IMR-90 (cell line): ENCODE measurements at regions not wholly inside any gene's neighbourhood (a gene's known extent, or its start where the extent isn't known, plus 50 kb on each side); places are given as distances from the start of the nearest gene placed in this dataset.

Experiments used
- ATAC-seq: fragments of 200-7000 bp; cut with Tn5 transposase; 2 replicates; pipeline ENCODE4 v1.9.1; 2020; ENCODE audit warnings: low read depth, mild to moderate bottlenecking, moderate library complexity
- BruUV-seq: library from RNA; stranded (reverse); fragments of 400-500 nt; replicated peaks from 2 replicates; lab custom pipeline; 2021; lab: Mats Ljungman, UMichigan
- CTCF ChIA-PET: fragments of 300-600 bp; formaldehyde crosslinking; extraction: SDS; loops from one replicate; lab custom pipeline; 2021; ENCODE audit warnings: antibody characterized with exemption; lab: Yijun Ruan, JAX
- POLR2A ChIA-PET: fragments of 300-600 bp; sonication (Branson Sonifier 250); formaldehyde crosslinking; loops from one replicate; lab custom pipeline; 2022; ENCODE audit warnings: antibody characterized with exemption; ENCODE audit not compliant: unreplicated experiment; lab: Charles Lee
- DNase-seq: peaks from one replicate; pipeline ENCODE4 v3.0.0; 2013
- H2AFZ ChIP-seq: replicated peaks from 2 replicates; pipeline ENCODE3; 2013; ENCODE audit warnings: low read length, mild to moderate bottlenecking; ENCODE audit not compliant: poor library complexity
- H2AK5ac ChIP-seq: 2 replicates; pipeline ENCODE4 v1.6.1; 2013; ENCODE audit warnings: low read depth, low read length, inconsistent platforms
- H2AK9ac ChIP-seq: replicated peaks from 2 replicates; pipeline ENCODE3; 2013; ENCODE audit warnings: mild to moderate bottlenecking, low read depth, low read length, moderate library complexity; ENCODE audit not compliant: poor library complexity
- H2BK120ac ChIP-seq: 2 replicates; pipeline ENCODE4 v1.6.1; 2013; ENCODE audit warnings: low read depth, low read length, inconsistent platforms
- H2BK15ac ChIP-seq: 3 replicates; pipeline ENCODE4 v1.6.1; 2013; ENCODE audit warnings: low read depth, low read length, inconsistent platforms
- H2BK20ac ChIP-seq: 2 replicates; pipeline ENCODE4 v1.6.1; 2013; ENCODE audit warnings: low read depth, mild to moderate bottlenecking, inconsistent platforms, low read length, moderate library complexity
- H2BK5ac ChIP-seq: 2 replicates; pipeline ENCODE4 v1.6.1; 2013; ENCODE audit warnings: mild to moderate bottlenecking, low read depth, low read length, inconsistent platforms; ENCODE audit not compliant: poor library complexity, severe bottlenecking
- H3K14ac ChIP-seq: replicated peaks from 2 replicates; pipeline ENCODE4 v1.6.1; 2013; ENCODE audit warnings: low read depth, low read length, inconsistent platforms
- H3K18ac ChIP-seq: 2 replicates; pipeline ENCODE4 v1.6.1; 2013; ENCODE audit warnings: low read depth, low read length, control low read depth
- H3K23ac ChIP-seq: 2 replicates; pipeline ENCODE4 v1.6.1; 2013; ENCODE audit warnings: low read depth, low read length, inconsistent platforms
- H3K27ac ChIP-seq: 2 replicates; pipeline ENCODE4 v1.5.1; 2013; ENCODE audit warnings: mild to moderate bottlenecking, control low read depth, low read length; ENCODE audit not compliant: insufficient read depth
- H3K27me3 ChIP-seq: 2 replicates; pipeline ENCODE4 v1.6.1; 2013; ENCODE audit warnings: low read length; ENCODE audit not compliant: control insufficient read depth, insufficient read depth
- H3K36me3 ChIP-seq: 2 replicates; pipeline ENCODE4 v1.6.1; 2013; ENCODE audit warnings: low read length, mixed read lengths; ENCODE audit not compliant: control insufficient read depth, insufficient read depth
- H3K4ac ChIP-seq: 2 replicates; pipeline ENCODE4 v1.6.1; 2013; ENCODE audit warnings: low read depth, low read length, inconsistent platforms
- H3K4me1 ChIP-seq: 2 replicates; pipeline ENCODE4 v1.6.1; 2013; ENCODE audit warnings: low read length, mixed read lengths; ENCODE audit not compliant: control insufficient read depth, insufficient read depth
- H3K4me2 ChIP-seq: 2 replicates; pipeline ENCODE4 v1.6.1; 2013; ENCODE audit warnings: low read depth, mild to moderate bottlenecking, control low read depth, low read length, moderate library complexity
- H3K4me3 ChIP-seq: 2 replicates; pipeline ENCODE4 v1.5.1; 2013; ENCODE audit warnings: low read depth, mild to moderate bottlenecking, control low read depth, low read length, moderate library complexity; ENCODE audit not compliant: insufficient read depth
- H3K56ac ChIP-seq: 2 replicates; pipeline ENCODE4 v1.6.1; 2013; ENCODE audit warnings: low read length, inconsistent platforms; ENCODE audit not compliant: insufficient read depth; ENCODE audit errors: extremely low read depth
- H3K79me1 ChIP-seq, 2 experiments: 2 replicates each; pipeline ENCODE4 v1.6.1; 2013; ENCODE audit warnings: low read length in 2 of 2, inconsistent platforms in 1 of 2, low read depth in 1 of 2
- H3K9ac ChIP-seq: 2 replicates; pipeline ENCODE4 v1.6.1; 2013; ENCODE audit warnings: low read depth, low read length, control low read depth
- H3K9me1 ChIP-seq: 2 replicates; pipeline ENCODE4 v1.6.1; 2013; ENCODE audit warnings: low read length, inconsistent platforms; ENCODE audit not compliant: insufficient read depth
- H3K9me3 ChIP-seq: 2 replicates; pipeline ENCODE4 v1.6.1; 2013; ENCODE audit warnings: low read length; ENCODE audit not compliant: control insufficient read depth, insufficient read depth
- H4K20me1 ChIP-seq: 2 replicates; pipeline ENCODE4 v1.6.1; 2013; ENCODE audit warnings: low read length, inconsistent platforms; ENCODE audit not compliant: insufficient read depth
- H4K5ac ChIP-seq: 2 replicates; pipeline ENCODE4 v1.6.1; 2013; ENCODE audit warnings: mild to moderate bottlenecking, low read depth, low read length, control low read depth
- H4K8ac ChIP-seq, 2 experiments: 2 replicates each; pipeline ENCODE4 v1.6.1; 2013; ENCODE audit warnings: low read depth in 2 of 2, low read length in 2 of 2, control low read depth in 1 of 2, inconsistent platforms in 1 of 2
- H4K91ac ChIP-seq: 2 replicates; pipeline ENCODE4 v1.6.1; 2013; ENCODE audit warnings: low read depth, low read length, inconsistent platforms; ENCODE audit not compliant: insufficient read depth
- BHLHE40 ChIP-seq: fragments of 150-350 bp; IDR thresholded peaks from 2 replicates; pipeline ENCODE4 v1.6.1; 2016; ENCODE audit warnings: mild to moderate bottlenecking, low read depth, low read length
- CEBPB ChIP-seq: IDR thresholded peaks from 2 replicates; pipeline ENCODE4 v1.6.1; 2012; ENCODE audit warnings: low read depth, low read length, improper control_type of control experiment
- CHD1 ChIP-seq: IDR thresholded peaks from 2 replicates; pipeline ENCODE4 v1.6.1; 2012; ENCODE audit warnings: low read depth, low read length, improper control_type of control experiment
- CTCF ChIP-seq: conservative IDR thresholded peaks from 2 replicates; pipeline ENCODE4 v1.5.1; 2012; ENCODE audit warnings: mild to moderate bottlenecking, low read depth, low read length, improper control_type of control experiment
- FOS ChIP-seq: fragments of 150-350 bp; IDR thresholded peaks from 2 replicates; pipeline ENCODE4 v1.6.1; 2016; ENCODE audit warnings: low read depth, low read length
- MAFK ChIP-seq: IDR thresholded peaks from 2 replicates; pipeline ENCODE4 v1.6.1; 2012; ENCODE audit warnings: low read depth, low read length, improper control_type of control experiment
- MAZ ChIP-seq: IDR thresholded peaks from 2 replicates; pipeline ENCODE4 v1.6.1; 2012; ENCODE audit warnings: low read depth, mild to moderate bottlenecking, low read length, improper control_type of control experiment, moderate library complexity, borderline replicate concordance
- MXI1 ChIP-seq: IDR thresholded peaks from 2 replicates; pipeline ENCODE4 v1.6.1; 2012; ENCODE audit warnings: low read depth, mild to moderate bottlenecking, low read length, moderate library complexity, borderline replicate concordance
- NFE2L2 ChIP-seq: fragments of 150-350 bp; IDR thresholded peaks from 2 replicates; pipeline ENCODE4 v1.6.1; 2016; ENCODE audit warnings: low read depth, mild to moderate bottlenecking, low read length
- POLR2A ChIP-seq: IDR thresholded peaks from 2 replicates; pipeline ENCODE4 v1.6.1; 2012; ENCODE audit warnings: mild to moderate bottlenecking, low read depth, low read length
- RAD21 ChIP-seq: IDR thresholded peaks from 2 replicates; pipeline ENCODE4 v1.6.1; 2012; ENCODE audit warnings: low read length, improper control_type of control experiment
- RCOR1 ChIP-seq: IDR thresholded peaks from 2 replicates; pipeline ENCODE4 v1.6.1; 2012; ENCODE audit warnings: mild to moderate bottlenecking, low read length, improper control_type of control experiment; ENCODE audit not compliant: insufficient replicate concordance
- RFX5 ChIP-seq: IDR thresholded peaks from 2 replicates; pipeline ENCODE4 v1.8.0; 2012; ENCODE audit warnings: low read depth, mild to moderate bottlenecking, low read length, moderate library complexity
- SMC3 ChIP-seq: fragments of 150-350 bp; IDR thresholded peaks from 2 replicates; pipeline ENCODE4 v1.6.1; 2016; ENCODE audit warnings: low read depth, mild to moderate bottlenecking, antibody characterized with exemption, low read length, moderate library complexity
- USF2 ChIP-seq: fragments of 150-350 bp; IDR thresholded peaks from 2 replicates; pipeline ENCODE4 v1.6.1; 2017; ENCODE audit warnings: mild to moderate bottlenecking, antibody characterized with exemption, low read length, low read depth
- WGBS, 2 experiments: methylation state at CpG; one replicate each; pipeline versions ENCODE4 v1.1.5 to v1.1.7; 2013; ENCODE audit warnings: missing lambda C conversion rate in 2 of 2; ENCODE audit not compliant: insufficient read length in 1 of 2; ENCODE audit errors: extremely low coverage in 2 of 2; 5-methylcytosine and 5-hydroxymethylcytosine counted together
- dilution Hi-C: fragments of 300-500 bp; cut with HindIII; formaldehyde crosslinking; loops from one replicate; pipeline ENCODE4 v1.14.3; 2018; ENCODE audit warnings: low sequenced_read_pairs; ENCODE audit not compliant: unreplicated experiment
- in situ Hi-C: fragments of 300-500 bp; cut with MboI; formaldehyde crosslinking; loops from 3 replicates; pipeline ENCODE4 v1.14.3; 2019; ENCODE audit warnings: low sequenced_read_pairs, inconsistent platforms, mixed read lengths
- intact Hi-C: fragments of 100-400 bp; cut with micrococcal nuclease; formaldehyde crosslinking; loops from 2 replicates; pipeline ENCODE4 v1.10.0; 2022
- TF ChIP-seq, protein P1 (sequence below): fragments of 150-350 bp; IDR thresholded peaks from 2 replicates; pipeline ENCODE4 v1.6.1; 2016; ENCODE audit warnings: low read depth, mild to moderate bottlenecking, low read length, moderate library complexity, borderline replicate concordance

DNA sequence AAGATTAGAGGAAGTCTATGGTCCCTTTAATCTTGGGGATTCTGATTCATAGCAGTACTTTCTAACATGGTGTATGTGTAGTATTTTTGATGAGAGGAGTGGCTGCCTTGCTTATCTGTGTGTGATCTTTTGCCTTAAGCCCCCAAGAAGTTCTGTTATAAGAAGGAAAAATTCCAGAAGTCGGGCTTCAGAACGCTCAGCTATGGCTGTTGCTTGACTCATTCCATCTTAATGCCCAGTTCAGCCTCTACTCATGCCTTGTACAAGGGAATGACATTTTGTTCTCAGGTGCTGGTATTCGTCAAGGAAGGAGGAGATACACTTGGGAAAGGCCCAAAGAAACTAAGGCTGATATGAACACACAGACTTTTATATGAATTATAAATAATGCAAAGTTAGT, 713.0 kb upstream of the MARCKS start:
- Histone ChIP-seq H3K27me3 (no peaks in the 10 kb centered on the region), H3K4me3 (no peak overlapping the region), H3K4me2 (no peak overlapping the region), H3K79me1 (no peaks in the 10 kb centered on the region), H3K18ac (peak overlapping the region; percentile 2; the same call in 1 of the 2 replicates), H2BK5ac (no peak overlapping the region), H3K23ac (no peak overlapping the region), H2BK120ac (no peak overlapping the region), H3K14ac (no peak overlapping the region), H3K4ac (no peak overlapping the region), H4K91ac (no peak overlapping the region), H2AK9ac (no peak overlapping the region), H3K56ac (no peak overlapping the region), H2AFZ (no peak overlapping the region), H2AK5ac (no peak overlapping the region), H4K20me1 (no peaks in the 10 kb centered on the region), H4K5ac (no peak overlapping the region), H2BK20ac (no peak overlapping the region), H2BK15ac (no peak overlapping the region), H3K4me1 (peaks cover 7% of the 10 kb centered on the region), H4K8ac (no peak overlapping the region), H3K9me1 (0 out of 2 replicates have a peak, but pooled peaks cover 2% of the 10 kb centered on the region), H3K27ac (no peak overlapping the region), H3K36me3 (no peaks in the 10 kb centered on the region), H3K9ac (no peak overlapping the region), H3K9me3 (no peaks in the 10 kb centered on the region)
- no CpG with 5 or more reads among the region's 3 CpGs for WGBS, 2 experiments
- BruUV-seq = no TSS peak
- in situ Hi-C loops = no loop called here
- ATAC-seq = no peak
- ChIA-PET CTCF (no interaction called here), POLR2A (no interaction called here)
- dilution Hi-C loops = no loop called here
- TF ChIP-seq RFX5 = no peak
- TF ChIP-seq, protein P1, sequence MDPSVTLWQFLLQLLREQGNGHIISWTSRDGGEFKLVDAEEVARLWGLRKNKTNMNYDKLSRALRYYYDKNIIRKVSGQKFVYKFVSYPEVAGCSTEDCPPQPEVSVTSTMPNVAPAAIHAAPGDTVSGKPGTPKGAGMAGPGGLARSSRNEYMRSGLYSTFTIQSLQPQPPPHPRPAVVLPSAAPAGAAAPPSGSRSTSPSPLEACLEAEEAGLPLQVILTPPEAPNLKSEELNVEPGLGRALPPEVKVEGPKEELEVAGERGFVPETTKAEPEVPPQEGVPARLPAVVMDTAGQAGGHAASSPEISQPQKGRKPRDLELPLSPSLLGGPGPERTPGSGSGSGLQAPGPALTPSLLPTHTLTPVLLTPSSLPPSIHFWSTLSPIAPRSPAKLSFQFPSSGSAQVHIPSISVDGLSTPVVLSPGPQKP = no peak
- no peak for TF ChIP-seq MAZ
- no peak for TF ChIP-seq USF2
- no peak for TF ChIP-seq POLR2A
- no peak for TF ChIP-seq BHLHE40
- no peak for TF ChIP-seq RCOR1
- no peak for TF ChIP-seq CEBPB
- no peak for TF ChIP-seq NFE2L2
- no peak for TF ChIP-seq SMC3
- no peak for TF ChIP-seq RAD21
- no peak for TF ChIP-seq MAFK
- TF ChIP-seq CHD1 = no peak
- no peak for TF ChIP-seq FOS
- TF ChIP-seq MXI1 = no peak
- no peak for TF ChIP-seq CTCF
- DNase-seq = no peak
- intact Hi-C loops = no loop called here
